GM18499 (cell line): ENCODE measurements at regions not wholly inside any gene's neighbourhood (a gene's known extent, or its start where the extent isn't known, plus 50 kb on each side); places are given as distances from the start of the nearest gene placed in this dataset.
"Not testable (repeated sequence)": the region's sequence is repeated elsewhere in the genome, so short reads cannot be mapped to it uniquely, and the experiment has no call there.

Experiments
- ATAC-seq: cut with Tn5 transposase; IDR thresholded peaks from one replicate; pipeline ENCODE4 v1.9.1; 2021; ENCODE audit warnings: moderate number of reproducible peaks; ENCODE audit not compliant: insufficient read depth, unreplicated experiment

DNA sequence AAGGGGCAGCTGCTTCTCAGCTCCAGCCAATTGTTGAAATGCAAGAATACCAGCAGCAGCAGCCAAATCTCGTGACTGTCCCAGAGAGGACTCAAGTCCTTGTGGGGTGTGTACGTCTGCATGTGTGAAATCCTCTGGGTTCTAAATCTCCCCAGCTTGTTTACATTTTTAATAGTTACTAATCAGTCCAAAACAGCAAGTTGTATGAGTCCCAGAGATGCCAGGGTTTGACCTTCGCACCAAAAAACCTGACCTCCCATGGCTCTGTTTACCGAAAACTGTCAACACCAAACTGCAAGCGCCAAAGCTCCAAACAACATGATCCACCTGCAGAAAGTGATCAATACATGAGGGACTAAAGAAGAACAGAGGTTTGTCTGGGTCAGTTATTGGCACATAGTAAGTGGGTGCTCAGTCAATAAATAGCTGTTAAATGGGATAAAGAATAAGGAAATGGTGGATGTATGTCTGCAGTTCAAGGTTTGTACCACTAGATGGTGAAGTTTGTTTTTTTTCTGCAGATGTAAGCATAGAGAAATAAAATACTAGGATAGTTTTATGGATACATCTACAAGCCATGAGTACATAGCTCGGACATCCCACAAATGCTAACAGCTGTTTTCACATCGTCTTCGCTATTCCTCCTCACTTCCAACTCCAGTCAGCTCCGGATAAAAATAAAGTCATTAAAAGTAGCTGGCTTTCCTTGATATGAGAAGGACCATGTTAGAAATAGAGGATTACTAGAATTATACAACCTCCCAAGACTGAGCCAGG lies 85.3 kb upstream of the ADRB2 start:
- ATAC-seq = no peak

DNA sequence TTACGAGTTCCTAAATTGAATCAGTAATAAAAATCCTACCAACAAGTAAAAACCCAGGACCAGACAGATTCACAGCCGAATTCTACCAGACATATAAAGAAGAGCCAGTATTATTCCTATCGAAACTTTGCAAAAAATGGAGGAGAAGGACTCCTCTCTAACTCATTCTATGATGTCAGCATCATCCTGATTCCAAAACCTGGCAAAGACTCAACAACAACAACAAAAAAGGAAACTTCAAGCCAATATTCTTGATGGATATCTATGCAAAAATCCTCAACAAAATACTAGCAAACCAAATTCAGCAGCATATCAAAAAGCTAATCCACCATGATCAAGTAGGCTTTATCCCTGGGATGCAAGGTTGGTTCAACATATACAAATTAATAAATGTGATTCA lies 84.6 kb upstream of the ADRB2 start:
- not testable (repeated sequence) for ATAC-seq

DNA sequence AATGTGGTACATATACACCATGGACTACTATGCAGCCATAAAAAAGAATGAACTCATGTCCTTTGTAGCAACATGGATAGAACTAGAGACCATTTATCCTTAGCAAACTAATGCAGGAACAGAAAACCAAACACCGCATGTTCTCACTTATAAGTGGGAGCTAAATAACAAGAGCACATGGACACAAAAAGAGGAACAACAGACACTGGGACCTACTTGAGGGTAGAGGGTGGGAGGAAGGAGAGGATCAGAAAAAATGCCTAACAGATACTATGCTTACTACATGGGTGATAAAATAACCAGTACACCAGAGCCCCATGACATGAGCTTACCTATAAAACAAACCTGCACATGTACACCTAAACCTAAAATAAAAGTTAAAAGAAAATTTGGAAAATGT lies 82.0 kb upstream of the ADRB2 start:
- ATAC-seq = not testable (repeated sequence)

DNA sequence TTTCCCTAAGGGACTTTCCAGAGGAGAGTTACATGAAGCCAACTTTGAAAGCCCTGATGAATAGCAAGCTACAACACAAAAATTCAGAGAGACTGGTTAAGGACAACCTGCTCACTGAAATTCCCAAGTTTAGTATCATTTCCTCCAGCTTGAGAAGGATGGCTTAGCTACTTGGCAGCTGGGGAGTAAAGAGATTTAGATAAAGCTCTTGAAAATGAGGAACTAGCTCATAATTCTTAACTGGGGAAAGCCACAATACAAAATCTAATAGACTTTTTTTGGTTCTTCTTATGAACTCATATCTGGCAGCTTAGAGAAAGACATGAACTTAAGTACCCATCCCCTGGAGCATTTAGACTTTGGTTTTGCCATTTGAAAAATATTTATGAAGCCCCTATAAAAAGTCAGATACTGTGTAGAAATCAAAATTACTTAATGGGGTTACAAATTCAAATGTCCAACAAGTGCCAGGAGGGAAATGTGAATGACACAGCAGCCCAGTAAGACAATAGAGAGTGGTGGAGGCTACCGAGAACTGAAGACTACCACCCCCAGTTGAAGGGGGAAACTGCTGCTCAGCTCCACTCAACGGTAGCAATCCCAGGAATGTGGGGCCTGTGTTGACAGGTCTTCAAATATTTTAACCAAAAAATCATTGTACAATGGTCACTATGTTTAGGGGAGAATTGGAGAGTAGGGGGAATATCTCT lies 79.4 kb upstream of the ADRB2 start:
- ATAC-seq = peak; percentile 93

DNA sequence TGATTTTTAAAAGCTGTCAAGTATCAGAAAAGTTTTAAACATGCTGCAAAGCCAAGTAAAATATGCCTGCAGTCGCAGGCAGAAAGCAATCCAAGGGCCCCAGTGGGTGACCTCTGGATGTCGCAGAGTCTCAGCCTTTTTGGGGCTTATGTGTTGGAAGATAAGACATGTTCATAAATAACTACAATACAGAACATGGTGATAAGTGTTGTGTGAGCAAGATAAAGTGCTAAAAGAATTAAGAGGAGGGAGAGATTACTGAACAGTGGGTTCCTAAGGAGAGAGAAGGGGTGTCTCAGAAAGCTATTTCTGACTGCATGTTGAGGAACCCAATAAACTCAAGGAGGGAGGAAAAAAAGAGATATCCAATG lies 78.9 kb upstream of the ADRB2 start:
- ATAC-seq = no peak

DNA sequence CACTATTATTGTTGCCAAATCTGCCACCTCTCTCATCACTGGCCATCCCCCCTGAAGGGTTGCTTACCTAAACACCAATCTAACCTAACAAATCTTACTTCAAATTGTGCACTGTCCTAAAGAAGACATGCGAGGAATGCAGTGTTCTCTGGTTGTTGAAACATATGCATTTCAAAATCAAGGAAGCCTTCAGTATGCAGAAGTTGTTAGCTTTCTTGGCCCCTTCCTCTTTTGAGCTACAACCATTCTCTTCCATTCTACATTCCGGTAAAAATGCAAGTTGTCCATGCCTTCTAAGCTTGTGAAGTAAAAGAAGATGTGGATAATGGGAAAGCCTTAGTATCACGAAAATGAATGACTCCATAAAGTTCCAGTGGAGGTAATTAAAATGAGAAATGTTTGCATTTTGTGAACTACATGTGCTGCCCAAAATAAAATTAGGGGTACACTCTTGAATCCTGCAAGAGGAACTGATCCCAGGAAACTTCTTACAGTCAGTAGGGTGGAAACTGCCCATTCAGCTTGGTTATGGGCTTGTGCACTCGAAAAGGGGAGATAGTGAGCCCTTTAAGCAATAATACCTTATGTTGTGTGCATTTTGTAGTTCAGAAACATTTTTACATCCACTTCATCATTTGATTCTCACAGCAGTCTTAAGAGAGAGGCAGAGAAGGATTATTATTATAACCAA lies 77.6 kb upstream of the ADRB2 start:
- no peak for ATAC-seq

DNA sequence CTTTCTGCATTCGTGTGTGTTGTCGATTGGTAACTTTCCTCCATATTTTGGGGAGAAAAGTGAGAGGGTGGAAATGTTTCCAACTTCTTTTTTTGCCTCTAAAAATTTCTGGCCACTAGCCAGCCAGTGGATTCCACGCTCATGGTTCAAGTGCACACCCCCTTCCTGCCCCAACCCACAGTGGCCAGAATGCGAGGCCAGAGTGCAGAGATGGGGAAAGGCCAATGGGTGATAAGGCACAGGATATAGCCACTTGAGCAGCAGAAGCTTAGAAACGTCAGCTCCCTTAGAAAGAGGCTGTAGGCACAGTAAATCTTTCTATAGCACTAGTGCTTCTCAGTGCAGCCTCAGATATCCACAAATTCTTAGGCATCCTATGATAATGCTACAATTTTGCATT lies 75.8 kb upstream of the ADRB2 start:
- ATAC-seq = no peak

DNA sequence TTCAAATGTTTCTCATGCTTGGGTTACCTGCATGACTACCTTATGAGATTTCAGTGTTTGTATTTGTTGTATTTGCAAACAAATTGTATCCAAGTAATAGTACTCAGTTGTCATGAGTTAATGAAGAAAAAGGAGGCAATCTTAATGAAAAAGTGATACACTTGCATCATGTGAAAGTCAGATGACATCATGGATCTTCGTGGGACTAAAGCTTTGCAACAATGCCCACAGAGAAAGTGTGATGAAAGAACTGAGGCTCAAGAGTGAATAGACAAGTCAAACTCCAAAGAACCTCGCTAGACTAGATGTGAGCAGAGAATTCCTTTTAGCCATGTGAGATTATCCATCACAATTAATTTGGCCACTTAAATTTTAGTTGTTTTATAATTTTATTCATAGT lies 75.4 kb upstream of the ADRB2 start:
- ATAC-seq = no peak

DNA sequence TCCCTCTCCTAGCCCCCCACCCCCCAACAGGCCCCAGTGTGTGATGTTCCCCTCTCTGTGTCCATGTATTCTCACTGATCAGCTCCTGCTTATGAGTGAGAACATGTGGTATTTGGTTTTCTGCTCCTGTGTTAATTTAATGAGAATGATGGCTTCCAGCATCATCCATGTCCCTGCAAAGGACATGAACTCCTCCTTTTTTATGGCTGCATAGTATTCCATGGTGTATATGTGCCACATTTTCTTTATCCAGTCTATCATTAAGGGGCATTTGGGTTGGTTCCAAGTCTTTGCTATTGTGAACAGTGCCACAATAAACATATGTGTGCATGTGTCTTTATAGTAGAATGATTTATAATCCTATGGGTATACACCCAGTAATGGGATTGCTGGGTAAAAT lies 74.0 kb upstream of the ADRB2 start:
- ATAC-seq = not testable (repeated sequence)

DNA sequence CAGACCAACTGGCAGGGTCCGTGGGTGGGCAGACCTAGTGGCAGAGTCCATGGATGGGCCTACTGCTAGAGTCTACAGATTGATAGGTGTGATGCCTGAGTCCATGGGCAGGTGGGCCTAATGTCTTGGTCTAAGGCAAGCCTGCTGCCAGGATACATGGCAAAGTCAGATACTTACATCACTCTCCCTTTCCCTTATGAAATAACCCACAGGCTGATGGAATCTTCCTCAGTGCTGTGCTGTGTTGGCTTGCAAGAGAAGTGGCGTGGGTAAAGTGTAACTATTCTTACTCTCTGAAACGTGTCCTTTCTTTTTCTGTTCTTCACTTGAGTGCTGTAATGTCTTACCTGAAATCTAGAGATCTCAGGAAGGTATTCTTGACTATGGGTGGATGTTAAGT lies 67.3 kb upstream of the ADRB2 start:
- no peak for ATAC-seq

DNA sequence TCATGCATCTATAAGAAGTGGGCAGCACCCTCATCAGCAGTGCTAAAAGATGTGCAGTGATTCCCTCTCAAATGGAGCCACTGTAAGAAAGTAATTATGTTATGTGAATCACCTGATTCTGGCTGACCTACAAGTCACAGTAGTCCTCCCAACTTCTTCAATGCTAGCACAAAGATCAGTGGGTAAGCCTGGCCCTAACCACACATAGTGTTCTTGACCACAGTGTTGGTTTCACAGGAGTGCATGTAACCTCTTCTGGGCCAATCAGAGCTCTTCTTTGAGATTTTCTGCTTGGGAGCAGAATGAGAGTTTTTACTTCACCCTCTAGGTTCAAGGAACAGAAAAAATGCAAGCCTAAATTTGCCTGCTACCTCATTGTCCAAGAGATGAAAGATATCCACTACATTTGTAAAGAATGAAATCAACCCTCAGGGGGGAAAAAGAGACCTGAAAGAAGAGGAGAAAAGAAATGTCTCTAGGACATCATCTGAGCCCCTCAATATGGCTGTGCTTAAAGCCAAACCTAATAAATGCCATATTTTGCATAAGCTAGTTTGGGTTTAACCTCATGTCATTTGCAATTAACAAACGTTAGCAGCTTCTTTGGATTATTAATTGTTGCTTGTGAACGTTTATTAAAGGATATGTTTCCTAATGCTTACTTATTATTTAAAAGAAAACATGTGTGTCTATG lies 65.3 kb upstream of the ADRB2 start:
- peak; percentile 99 for ATAC-seq

DNA sequence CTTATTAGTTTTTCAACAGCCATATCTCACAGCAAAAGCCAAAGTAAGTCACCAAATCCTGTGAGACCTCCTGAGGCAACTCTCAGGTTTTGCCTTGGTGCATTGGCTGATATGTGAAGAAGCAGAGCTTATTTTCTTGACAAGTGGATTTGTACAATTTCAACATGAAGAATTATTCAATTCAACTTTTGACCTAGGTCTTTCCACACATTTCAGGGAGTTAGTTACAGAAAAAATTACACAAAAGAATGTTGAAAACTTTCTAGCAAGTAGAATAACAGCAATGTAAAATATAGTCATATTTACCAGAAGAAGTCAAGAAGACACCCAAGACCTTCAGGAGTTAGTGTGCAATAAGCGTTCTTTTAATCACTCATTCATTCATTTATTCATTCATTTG lies 62.4 kb upstream of the ADRB2 start:
- ATAC-seq = no peak

DNA sequence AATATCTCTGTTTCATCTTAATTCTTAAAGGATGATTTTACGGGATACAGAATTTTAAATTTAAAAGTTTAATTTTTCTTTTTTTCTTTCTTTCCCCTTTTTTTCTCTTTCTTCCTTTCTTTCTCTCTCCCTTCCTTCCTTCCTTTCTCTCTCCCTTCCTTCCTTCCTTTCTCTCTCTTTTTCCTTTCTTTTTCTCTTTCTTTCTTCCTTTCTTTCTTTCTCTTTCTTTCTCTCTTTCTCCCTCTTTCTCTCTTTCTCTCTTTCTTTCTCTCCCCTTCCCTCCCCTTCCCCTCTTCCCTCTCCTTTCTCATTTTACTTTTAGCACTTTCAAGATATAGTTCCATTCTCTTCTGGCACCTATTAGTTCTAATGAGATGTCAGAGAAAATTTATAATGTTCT lies 61.4 kb upstream of the ADRB2 start:
- no peak for ATAC-seq

DNA sequence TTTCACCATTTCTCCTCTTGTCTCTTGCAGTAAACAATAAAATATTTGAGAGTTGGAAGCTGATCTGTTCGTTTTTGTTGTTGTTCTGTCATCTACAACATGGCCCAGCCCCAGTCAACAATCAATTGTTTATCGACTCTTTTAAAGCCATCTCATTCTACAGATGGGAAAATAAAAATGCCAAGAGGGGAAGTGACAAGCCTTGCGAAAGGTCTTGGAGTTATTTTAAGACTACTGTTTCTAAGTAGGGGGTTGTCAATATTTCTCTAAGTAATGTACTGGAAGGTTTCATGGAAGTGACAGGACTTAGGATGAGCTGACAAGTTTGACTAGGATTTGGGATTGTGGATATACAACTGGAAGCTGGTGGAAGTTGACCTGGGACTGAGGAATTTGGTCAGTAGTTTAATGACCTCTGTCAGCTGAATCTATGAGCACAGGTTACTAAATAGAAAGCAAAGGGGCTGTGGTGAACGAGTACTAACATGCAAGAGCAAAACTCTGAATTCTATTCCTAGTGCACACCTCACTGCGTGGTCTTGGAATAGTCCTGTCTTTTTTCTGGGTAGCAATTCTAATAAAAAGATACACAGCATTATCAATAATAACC lies 57.5 kb upstream of the ADRB2 start:
- ATAC-seq = no peak

DNA sequence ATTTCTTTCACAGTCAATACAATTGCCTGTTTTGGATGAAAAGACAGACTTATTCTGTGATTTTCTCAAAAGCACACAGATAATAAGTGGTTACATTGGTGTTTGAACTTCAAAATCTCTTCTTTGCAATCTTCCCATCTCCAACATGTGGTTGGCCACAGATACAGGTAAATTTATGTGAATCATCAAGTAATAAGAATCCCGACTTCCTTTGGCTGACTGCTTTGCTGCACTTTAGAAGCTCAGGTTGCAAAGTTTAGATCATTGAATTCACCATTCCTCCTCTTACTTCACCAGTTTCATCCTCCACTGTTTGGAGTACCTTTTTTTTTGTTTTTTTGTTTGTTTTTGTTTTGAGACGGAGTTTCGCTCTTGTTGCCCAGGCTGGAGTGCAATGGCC lies 56.5 kb upstream of the ADRB2 start:
- no peak for ATAC-seq

DNA sequence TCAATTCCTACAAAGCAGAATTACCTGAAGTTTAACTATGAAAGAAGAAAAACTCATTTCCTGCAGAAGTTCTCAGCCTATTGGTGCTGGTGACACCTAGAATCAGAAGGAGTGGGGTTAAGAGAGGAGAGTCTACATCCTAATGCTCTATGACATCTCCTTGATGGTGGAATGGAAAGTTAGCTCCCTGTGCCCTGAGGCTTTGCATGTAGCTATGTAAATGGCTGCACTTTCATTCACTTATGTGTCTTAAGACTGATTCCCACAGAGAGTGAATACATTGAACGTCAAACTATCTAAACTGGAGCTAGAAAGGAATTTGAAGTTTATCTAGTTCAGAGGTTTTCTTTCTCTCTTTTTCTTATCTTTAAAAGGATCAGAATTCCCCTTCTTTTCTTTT lies 52.1 kb upstream of the ADRB2 start:
- no peak for ATAC-seq

DNA sequence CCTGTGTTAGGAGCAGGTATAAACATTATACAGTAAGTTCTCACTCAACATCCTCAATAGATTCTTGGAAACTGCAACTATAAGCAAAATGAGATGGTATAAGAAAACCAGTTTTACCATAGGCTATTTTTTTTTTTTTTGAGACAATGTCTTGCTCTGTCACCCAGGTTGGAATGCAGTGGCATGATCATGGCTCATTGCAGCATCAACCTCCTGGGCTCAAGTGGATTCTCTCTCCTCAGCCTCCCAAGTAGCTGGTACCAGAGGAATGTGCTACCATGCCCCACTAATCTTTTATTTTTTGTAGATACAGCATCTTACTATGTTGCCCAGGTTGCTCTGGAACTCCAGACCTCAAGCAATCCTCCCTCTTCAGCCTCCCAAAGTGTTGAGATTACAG lies 50.1 kb upstream of the ADRB2 start:
- no peak for ATAC-seq
